ENCODE measurements at regions not wholly inside any gene's neighbourhood (a gene's known extent, or its start where the extent isn't known, plus 50 kb on each side); places are given as distances from the start of the nearest gene placed in this dataset.

DNA sequence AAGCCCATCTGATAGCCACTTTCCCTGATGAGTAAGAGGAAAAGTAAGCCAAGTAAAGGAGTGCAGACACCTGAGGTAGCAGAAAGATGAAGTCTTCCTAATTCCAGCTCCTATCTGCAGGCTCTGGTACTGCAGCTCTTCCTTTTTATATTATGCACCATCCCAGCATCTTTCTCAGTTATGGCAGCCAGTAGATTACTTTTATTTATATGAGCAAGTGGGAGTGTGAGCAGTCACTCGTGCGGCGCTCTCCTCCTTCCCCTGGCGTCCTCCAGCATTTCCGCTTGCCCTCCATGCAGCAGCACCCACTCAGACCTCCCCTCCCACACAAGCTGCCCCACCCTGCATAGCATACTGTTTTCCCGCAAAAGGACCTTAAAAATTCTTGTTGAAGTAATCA is 465.9 kb upstream of the DPPA4 start:
- H3K4me3 ChIP-seq (ENCODE audit: insufficient read length, low read depth): no peak overlapping the region
- no peak for DNase-seq (ENCODE audit: low read depth, low spot score)
- H3K9ac ChIP-seq (ENCODE audit: insufficient read length, low read depth): no peak overlapping the region
- TF ChIP-seq ZNF274 (IDR thresholded peaks at IDR 0.05; ENCODE audit: low read depth, low read length) (no peak), SUZ12 (IDR thresholded peaks at IDR 0.05; ENCODE audit: extremely low read depth, insufficient read depth, insufficient read length) (no peak), YY1 (IDR thresholded peaks at IDR 0.05; ENCODE audit: insufficient read depth, insufficient read length) (no peak)
- no peaks in the 10 kb centered on the region for H3K9me3 ChIP-seq (ENCODE audit: insufficient read depth, low read length)
- no peaks in the 10 kb centered on the region for H3K27me3 ChIP-seq (ENCODE audit: insufficient read depth, insufficient read length)
- H3K36me3 ChIP-seq (ENCODE audit: insufficient read depth, insufficient read length, low read length): no peaks in the 10 kb centered on the region
- no peaks in the 10 kb centered on the region for H3K4me1 ChIP-seq (ENCODE audit: insufficient read depth, insufficient read length)

- Histone ChIP-seq H3K4me1 (ENCODE audit: insufficient read depth, insufficient read length) (no peaks in the 10 kb centered on the region), H3K9ac (ENCODE audit: insufficient read length, low read depth) (no peak overlapping the region), H3K36me3 (ENCODE audit: insufficient read depth, insufficient read length, low read length) (no peaks in the 10 kb centered on the region), H3K4me3 (ENCODE audit: insufficient read length, low read depth) (no peak overlapping the region), H3K9me3 (ENCODE audit: insufficient read depth, low read length) (no peaks in the 10 kb centered on the region), H3K27me3 (ENCODE audit: insufficient read depth, insufficient read length) (no peaks in the 10 kb centered on the region)
- TF ChIP-seq ZNF274 (IDR thresholded peaks at IDR 0.05; ENCODE audit: low read depth, low read length): no peak
- no peak for TF ChIP-seq YY1 (IDR thresholded peaks at IDR 0.05; ENCODE audit: insufficient read depth, insufficient read length)
- no peak for TF ChIP-seq SUZ12 (IDR thresholded peaks at IDR 0.05; ENCODE audit: extremely low read depth, insufficient read depth, insufficient read length)
- DNase-seq (ENCODE audit: low read depth, low spot score): no peak
Observed at GRCh38 chr3:109804697-109805096, 467.4 kb upstream of the DPPA4 start.

DNA sequence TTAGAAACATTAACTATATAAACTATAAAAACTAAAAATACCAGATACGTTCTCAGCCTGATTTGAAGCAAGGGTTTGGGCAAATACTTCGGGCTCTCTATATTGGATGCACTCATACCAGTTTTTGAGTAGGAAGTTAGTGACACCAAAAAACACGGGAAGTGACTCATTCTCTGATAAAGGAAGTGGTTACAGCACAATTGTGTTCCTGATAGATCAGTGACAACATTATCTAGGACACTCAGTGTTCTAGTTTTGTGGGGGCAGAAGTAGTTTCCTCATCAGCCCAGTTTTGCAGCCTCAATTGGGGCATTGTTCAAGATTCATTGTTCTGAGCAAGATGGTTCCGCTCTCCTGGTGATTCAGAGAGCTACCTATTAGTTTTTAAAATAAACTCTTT is 469.6 kb upstream of the DPPA4 start:
- DNase-seq (ENCODE audit: low read depth, low spot score): no peak

GRCh38 chr3:109809513-109809912 is 472.2 kb upstream of the DPPA4 start:
- no peak for DNase-seq (ENCODE audit: low read depth, low spot score)
- Histone ChIP-seq H3K4me1 (ENCODE audit: insufficient read depth, insufficient read length) (no peaks in the 10 kb centered on the region), H3K27me3 (ENCODE audit: insufficient read depth, insufficient read length) (no peaks in the 10 kb centered on the region), H3K9ac (ENCODE audit: insufficient read length, low read depth) (no peak overlapping the region), H3K36me3 (ENCODE audit: insufficient read depth, insufficient read length, low read length) (no peaks in the 10 kb centered on the region), H3K4me3 (ENCODE audit: insufficient read length, low read depth) (no peak overlapping the region), H3K9me3 (ENCODE audit: insufficient read depth, low read length) (no peaks in the 10 kb centered on the region)
- no peak for TF ChIP-seq YY1 (IDR thresholded peaks at IDR 0.05; ENCODE audit: insufficient read depth, insufficient read length)
- TF ChIP-seq SUZ12 (IDR thresholded peaks at IDR 0.05; ENCODE audit: extremely low read depth, insufficient read depth, insufficient read length): no peak
- no peak for TF ChIP-seq ZNF274 (IDR thresholded peaks at IDR 0.05; ENCODE audit: low read depth, low read length)

More for the DNA sequence above, 469.6 kb upstream of the DPPA4 start:
- no peaks in the 10 kb centered on the region for H3K36me3 ChIP-seq (ENCODE audit: insufficient read depth, insufficient read length, low read length)
- no peaks in the 10 kb centered on the region for H3K27me3 ChIP-seq (ENCODE audit: insufficient read depth, insufficient read length)
- no peak overlapping the region for H3K4me3 ChIP-seq (ENCODE audit: insufficient read length, low read depth)
- TF ChIP-seq YY1 (IDR thresholded peaks at IDR 0.05; ENCODE audit: insufficient read depth, insufficient read length): no peak
- TF ChIP-seq SUZ12 (IDR thresholded peaks at IDR 0.05; ENCODE audit: extremely low read depth, insufficient read depth, insufficient read length): no peak
- no peak for TF ChIP-seq ZNF274 (IDR thresholded peaks at IDR 0.05; ENCODE audit: low read depth, low read length)
- no peaks in the 10 kb centered on the region for H3K4me1 ChIP-seq (ENCODE audit: insufficient read depth, insufficient read length)
- H3K9me3 ChIP-seq (ENCODE audit: insufficient read depth, low read length): no peaks in the 10 kb centered on the region
- H3K9ac ChIP-seq (ENCODE audit: insufficient read length, low read depth): no peak overlapping the region

DNA sequence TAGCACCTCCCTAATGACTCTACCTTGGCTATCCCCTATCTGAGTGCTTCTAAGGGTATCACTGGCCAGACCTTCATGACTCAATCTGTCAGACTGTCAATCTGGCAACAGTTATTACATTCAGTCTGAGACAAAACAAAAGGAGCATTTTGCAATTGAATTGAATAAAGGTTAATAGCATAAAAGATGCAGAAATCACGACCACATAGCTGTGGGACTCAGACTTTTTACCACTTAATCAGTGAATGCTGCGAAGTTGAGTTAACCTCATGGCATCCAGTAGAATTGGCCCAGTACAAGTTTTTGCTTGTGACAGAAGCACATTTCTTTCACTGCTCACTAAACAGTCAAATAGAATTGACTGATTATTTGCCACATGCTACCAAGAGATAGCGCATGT is 480.7 kb upstream of the DPPA4 start:
- DNase-seq (ENCODE audit: low read depth, low spot score): no peak

GRCh38 chr3:109819734-109820133 is 482.4 kb upstream of the DPPA4 start:
- DNase-seq (ENCODE audit: low read depth, low spot score): no peak
- Histone ChIP-seq H3K9ac (ENCODE audit: insufficient read length, low read depth) (no peak overlapping the region), H3K36me3 (ENCODE audit: insufficient read depth, insufficient read length, low read length) (no peaks in the 10 kb centered on the region), H3K9me3 (ENCODE audit: insufficient read depth, low read length) (no peaks in the 10 kb centered on the region), H3K27me3 (ENCODE audit: insufficient read depth, insufficient read length) (no peaks in the 10 kb centered on the region), H3K4me3 (ENCODE audit: insufficient read length, low read depth) (no peak overlapping the region), H3K4me1 (ENCODE audit: insufficient read depth, insufficient read length) (no peaks in the 10 kb centered on the region)
- TF ChIP-seq ZNF274 (IDR thresholded peaks at IDR 0.05; ENCODE audit: low read depth, low read length) (no peak), SUZ12 (IDR thresholded peaks at IDR 0.05; ENCODE audit: extremely low read depth, insufficient read depth, insufficient read length) (no peak), YY1 (IDR thresholded peaks at IDR 0.05; ENCODE audit: insufficient read depth, insufficient read length) (no peak)

More for the DNA sequence above, 480.7 kb upstream of the DPPA4 start:
- H3K36me3 ChIP-seq (ENCODE audit: insufficient read depth, insufficient read length, low read length): no peaks in the 10 kb centered on the region
- H3K4me3 ChIP-seq (ENCODE audit: insufficient read length, low read depth): no peak overlapping the region
- no peaks in the 10 kb centered on the region for H3K9me3 ChIP-seq (ENCODE audit: insufficient read depth, low read length)
- no peak for TF ChIP-seq YY1 (IDR thresholded peaks at IDR 0.05; ENCODE audit: insufficient read depth, insufficient read length)
- TF ChIP-seq SUZ12 (IDR thresholded peaks at IDR 0.05; ENCODE audit: extremely low read depth, insufficient read depth, insufficient read length): no peak
- TF ChIP-seq ZNF274 (IDR thresholded peaks at IDR 0.05; ENCODE audit: low read depth, low read length): no peak
- H3K9ac ChIP-seq (ENCODE audit: insufficient read length, low read depth): no peak overlapping the region
- no peaks in the 10 kb centered on the region for H3K4me1 ChIP-seq (ENCODE audit: insufficient read depth, insufficient read length)
- H3K27me3 ChIP-seq (ENCODE audit: insufficient read depth, insufficient read length): no peaks in the 10 kb centered on the region

DNA sequence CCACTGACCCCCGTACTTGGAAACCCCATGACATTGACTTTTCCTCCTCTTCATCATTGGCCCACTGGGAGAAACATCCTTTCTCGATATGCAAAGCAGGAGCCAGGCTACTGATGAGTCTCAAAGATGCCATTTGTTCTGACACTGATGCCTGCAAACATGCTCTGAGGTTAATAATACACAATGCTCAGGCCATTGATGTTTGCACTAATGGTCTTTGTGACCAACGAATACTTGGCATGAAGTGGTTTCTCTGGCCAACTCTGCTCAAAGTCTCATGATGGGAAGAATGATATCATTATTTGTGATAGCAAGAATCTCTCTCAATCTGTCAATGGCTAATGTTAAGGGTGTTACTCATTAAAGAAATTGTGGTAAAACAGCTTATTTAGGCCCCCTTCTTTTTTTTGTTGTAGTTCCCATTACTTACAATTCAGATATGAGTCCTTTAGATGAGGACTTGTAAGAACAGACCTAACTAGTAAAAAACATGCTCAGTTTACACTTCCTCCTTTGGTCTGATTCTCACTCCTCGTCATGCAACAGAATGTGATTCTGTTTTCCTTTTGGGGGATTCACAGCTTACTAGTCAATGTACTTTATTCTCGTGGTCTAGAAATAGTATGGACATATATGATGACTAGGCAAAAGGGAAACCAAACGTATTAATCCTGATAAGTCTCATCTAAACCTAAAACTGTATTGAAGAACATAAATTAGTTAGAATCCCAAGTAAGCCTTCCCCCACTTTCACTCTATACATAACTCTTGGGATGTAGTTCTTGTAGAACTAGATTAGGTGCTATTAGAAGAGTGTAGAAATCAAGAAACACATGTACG is 488.8 kb upstream of the DPPA4 start:
- TF ChIP-seq ZNF274 (IDR thresholded peaks at IDR 0.05; ENCODE audit: low read depth, low read length) (no peak), SUZ12 (IDR thresholded peaks at IDR 0.05; ENCODE audit: extremely low read depth, insufficient read depth, insufficient read length) (no peak), YY1 (IDR thresholded peaks at IDR 0.05; ENCODE audit: insufficient read depth, insufficient read length) (no peak)
- no peaks in the 10 kb centered on the region for H3K9me3 ChIP-seq (ENCODE audit: insufficient read depth, low read length)
- H3K4me1 ChIP-seq (ENCODE audit: insufficient read depth, insufficient read length): no peaks in the 10 kb centered on the region
- H3K36me3 ChIP-seq (ENCODE audit: insufficient read depth, insufficient read length, low read length): no peaks in the 10 kb centered on the region
- no peak overlapping the region for H3K9ac ChIP-seq (ENCODE audit: insufficient read length, low read depth)
- H3K4me3 ChIP-seq (ENCODE audit: insufficient read length, low read depth): no peak overlapping the region
- DNase-seq (ENCODE audit: low read depth, low spot score): no peak
- H3K27me3 ChIP-seq (ENCODE audit: insufficient read depth, insufficient read length): no peaks in the 10 kb centered on the region

All from NT2/D1 (cell line).